ENCODE measurements at regions not wholly inside any gene's neighbourhood (a gene's known extent, or its start where the extent isn't known, plus 50 kb on each side); places are given as distances from the start of the nearest gene placed in this dataset.

DNA sequence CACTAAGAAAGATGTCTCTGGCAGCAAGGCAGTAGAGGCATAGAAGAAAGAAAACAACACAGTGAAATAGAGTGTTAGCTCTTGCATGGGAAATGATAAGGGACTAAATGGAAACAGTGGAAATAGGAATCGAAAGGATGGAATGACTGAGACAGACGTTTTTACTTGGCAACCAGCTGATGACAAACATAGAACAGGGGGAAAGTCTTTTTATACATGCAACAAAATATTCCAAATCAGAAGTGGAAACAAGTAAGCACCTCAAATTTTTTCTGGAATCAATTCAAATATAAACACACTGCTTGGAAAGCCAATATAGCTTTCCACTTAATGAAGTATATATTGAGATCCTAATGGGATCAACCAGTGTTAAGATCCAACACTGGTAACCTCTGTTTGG, 110.2 kb downstream of the MZT1 start:
- TF ChIP-seq POLR2A (IDR thresholded peaks at IDR 0.05): no peak
- TF ChIP-seq, protein P1, sequence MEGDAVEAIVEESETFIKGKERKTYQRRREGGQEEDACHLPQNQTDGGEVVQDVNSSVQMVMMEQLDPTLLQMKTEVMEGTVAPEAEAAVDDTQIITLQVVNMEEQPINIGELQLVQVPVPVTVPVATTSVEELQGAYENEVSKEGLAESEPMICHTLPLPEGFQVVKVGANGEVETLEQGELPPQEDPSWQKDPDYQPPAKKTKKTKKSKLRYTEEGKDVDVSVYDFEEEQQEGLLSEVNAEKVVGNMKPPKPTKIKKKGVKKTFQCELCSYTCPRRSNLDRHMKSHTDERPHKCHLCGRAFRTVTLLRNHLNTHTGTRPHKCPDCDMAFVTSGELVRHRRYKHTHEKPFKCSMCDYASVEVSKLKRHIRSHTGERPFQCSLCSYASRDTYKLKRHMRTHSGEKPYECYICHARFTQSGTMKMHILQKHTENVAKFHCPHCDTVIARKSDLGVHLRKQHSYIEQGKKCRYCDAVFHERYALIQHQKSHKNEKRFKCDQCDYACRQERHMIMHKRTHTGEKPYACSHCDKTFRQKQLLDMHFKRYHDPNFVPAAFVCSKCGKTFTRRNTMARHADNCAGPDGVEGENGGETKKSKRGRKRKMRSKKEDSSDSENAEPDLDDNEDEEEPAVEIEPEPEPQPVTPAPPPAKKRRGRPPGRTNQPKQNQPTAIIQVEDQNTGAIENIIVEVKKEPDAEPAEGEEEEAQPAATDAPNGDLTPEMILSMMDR (IDR thresholded peaks at IDR 0.05): no peak
- no peak for TF ChIP-seq EP300 (IDR thresholded peaks at IDR 0.05)

Measured in ovary (tissue), 3 donors.